HG03342 (cell line): ENCODE measurements at regions not wholly inside any gene's neighbourhood (a gene's known extent, or its start where the extent isn't known, plus 50 kb on each side); places are given as distances from the start of the nearest gene placed in this dataset.

ENCODE experiments used
- ATAC-seq: cut with Tn5 transposase; IDR thresholded peaks from one replicate; pipeline ENCODE4 v1.9.1; 2021; ENCODE audit warnings: mild to moderate bottlenecking, moderate library complexity; ENCODE audit not compliant: unreplicated experiment

DNA sequence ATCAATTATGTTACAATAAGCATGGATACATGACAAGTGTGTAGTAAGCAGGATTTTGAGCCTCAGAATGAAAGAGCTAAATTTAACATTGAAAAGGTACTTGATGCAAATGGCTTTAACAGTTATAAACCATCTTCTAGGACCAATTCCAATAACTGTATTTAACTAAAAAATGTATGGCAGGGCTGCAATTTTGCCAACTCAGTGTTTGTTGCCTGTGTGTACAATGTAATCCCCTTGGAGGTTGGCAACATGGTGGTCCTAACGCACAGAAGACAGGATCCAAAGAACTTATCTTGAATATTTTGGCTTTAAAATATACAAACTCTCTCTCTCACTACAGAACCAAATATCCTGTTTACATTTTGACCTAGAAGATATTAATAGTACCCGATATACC is 2314.1 kb downstream of the LRRC4C start:
- ATAC-seq: no peak

DNA sequence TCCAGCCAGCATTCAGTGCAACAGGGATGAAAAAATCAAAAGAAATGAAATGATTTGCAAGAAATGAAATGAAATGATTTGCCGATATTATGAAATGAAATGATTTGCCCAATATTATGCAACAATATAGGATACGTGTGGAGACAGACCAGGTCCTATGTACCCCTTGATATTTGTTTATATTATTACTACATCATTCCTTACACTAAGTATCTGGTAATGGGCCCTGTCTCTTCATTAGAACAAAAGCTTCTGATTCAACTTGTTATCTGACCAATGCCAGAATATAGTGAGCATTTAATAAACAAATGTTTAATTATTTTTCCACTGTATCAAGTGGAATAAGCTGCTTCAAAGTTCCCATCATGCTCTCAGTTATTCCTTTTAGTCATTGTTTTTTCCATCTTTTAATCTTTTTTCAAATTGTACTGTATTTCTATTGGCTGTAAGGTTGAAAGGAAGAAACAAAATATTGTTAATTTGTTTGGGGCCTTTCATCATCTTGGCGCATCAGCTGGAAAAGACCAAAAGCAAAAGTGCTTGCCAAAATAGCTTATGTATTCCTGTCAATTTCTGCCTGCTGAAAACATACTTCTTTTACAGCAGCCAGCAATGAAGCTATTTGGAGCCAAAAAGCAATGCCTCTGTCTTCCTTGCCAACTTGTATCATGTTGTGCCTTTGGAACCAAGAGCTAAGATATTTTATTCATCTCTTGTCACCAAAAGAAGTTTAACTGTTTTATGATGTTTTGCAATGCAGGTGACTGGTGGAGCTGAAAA is 2314.9 kb downstream of the LRRC4C start:
- no peak for ATAC-seq

GRCh38 chr11:39139581-39139980 is 2319.9 kb downstream of the LRRC4C start:
- no peak for ATAC-seq

DNA sequence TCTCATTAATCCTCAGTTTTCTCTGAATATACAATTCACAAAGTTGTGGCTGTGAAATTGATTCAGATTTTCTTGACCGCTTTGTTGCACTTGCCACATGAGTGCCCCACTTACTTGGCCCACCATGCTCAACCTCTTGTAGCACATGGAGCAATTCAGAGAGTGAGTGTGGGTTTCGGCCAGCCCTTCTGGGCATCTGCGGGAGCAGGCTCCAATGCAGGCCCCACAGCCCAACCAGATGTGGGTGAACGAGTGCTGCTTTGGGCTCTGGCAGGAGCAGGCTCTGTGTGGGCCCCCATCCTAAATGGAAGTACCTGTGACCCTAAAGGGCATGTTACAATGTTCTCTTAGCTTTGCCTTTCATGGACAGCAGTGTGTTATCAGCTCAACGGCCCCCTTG is 2338.6 kb downstream of the LRRC4C start:
- no peak for ATAC-seq

DNA sequence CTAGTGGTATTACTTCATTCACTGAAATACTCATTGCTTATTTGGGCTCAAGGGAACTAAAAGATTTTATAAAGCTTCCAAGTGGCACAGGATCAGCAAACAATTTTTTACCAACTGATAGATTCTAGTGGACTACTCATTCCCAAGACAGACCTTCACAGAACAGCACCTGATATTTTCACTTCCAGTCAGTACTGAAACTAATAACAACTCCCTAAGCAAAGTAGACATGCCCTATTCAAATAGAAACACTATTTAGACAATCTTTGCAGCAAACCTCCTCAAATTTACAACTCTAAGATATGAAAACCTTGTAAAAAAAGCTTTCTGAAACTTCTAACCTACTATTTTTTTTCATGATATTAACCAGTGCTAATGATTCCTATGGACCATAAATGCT is 2345.8 kb downstream of the LRRC4C start:
- ATAC-seq: no peak

DNA sequence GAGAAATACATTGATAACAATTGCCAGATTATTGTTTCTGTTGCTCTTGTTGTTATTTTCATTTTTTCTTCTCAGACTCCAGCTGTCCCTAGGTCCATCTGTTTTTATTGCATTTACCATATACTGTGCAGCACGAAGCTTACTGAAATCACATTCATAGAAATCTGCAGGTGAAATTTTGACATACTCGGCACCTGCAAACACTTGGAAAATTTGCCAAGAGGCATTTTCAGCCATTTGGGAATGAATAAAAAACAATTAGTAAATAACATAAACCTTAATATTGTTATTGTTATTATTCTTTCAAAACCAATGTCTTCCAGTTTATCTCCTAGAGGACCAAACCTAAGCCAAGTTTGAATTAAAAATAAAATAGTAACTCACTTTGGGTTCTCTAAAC is 2357.2 kb downstream of the LRRC4C start:
- ATAC-seq: no peak

GRCh38 chr11:39078465-39078864 is 2381.0 kb downstream of the LRRC4C start:
- no peak for ATAC-seq

DNA sequence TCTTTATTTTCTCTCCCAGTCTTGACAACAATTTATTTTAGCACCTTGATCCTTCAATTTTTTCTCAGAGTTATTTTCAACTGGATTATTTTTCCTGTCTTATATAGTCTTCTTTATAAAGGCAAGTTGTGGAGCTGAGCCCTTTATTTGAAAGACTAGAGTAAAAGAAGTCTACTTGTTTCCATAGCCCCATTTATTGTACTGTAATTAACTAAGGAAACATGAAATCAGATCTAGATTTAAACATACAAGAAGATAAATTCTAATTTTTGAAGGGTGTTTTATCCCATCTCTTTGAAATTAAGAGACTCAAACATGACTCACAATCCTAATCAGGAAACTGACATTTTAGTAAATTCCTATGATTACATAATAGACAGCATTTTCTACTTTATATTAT is 2421.8 kb downstream of the LRRC4C start:
- no peak for ATAC-seq

- ATAC-seq: no peak
Observed at GRCh38 chr11:39036021-39036420, 2423.4 kb downstream of the LRRC4C start.

DNA sequence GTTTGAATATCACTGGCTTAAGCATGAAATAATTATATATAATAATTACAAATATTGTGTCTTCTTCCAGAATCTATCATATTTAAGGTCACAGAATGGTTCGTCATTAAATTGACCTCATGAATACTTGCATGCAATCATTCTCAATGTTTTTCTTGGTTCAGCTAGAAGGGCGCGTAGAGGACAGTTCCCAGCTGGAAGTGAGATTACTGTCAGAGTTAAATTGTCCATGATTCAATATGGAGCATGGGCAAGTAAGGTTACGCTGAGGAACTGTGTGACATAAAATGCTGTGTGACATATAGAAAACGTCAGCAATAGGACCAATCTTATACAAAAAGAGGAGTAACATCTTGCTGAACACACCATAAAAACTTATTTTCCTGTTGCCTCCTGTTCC is 2423.5 kb upstream of the RAG2 start:
- no peak for ATAC-seq

GRCh38 chr11:39011797-39012196 is 2413.8 kb upstream of the RAG2 start:
- ATAC-seq: no peak

GRCh38 chr11:38990841-38991240 is 2392.8 kb upstream of the RAG2 start:
- no peak for ATAC-seq

GRCh38 chr11:38990139-38990538 is 2392.1 kb upstream of the RAG2 start:
- no peak for ATAC-seq

GRCh38 chr11:38988908-38989307 is 2390.9 kb upstream of the RAG2 start:
- ATAC-seq: no peak

DNA sequence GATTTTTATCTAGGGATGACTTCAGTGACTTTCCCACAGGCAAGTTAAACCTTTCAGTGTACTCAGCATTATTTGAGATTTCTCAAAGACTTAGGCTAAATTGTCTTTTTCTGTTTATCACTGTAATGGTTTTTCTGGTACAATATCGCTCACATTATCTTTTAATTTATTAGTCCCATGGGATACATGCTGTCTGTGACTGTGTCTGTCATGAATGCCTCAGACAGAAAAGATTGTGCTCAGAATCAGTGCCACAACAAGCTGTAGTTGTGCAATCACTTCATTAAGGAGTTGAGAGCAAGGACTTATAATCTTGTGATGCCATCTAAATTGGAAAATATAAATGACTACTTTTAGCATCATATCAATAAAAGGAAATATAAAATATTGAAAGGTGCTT is 2374.2 kb upstream of the RAG2 start:
- no peak for ATAC-seq

DNA sequence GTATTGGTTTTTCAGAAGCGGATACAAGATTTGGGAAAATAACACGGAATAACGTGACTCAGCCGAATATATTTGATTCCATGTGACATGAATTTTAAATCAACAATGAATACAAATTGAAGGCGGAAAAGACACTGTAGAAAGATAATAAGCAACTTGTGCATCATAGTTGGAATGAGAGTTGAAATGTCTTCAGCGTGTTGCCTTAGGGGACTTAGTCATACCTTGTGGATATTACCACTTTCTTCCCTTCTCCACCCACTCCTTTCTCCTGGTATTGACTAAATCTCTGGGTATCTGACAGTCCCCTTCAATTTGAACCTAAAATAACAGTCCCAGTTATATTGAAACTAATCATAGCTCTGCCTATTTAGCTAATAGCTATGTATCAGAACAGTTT is 2373.1 kb upstream of the RAG2 start:
- no peak for ATAC-seq

DNA sequence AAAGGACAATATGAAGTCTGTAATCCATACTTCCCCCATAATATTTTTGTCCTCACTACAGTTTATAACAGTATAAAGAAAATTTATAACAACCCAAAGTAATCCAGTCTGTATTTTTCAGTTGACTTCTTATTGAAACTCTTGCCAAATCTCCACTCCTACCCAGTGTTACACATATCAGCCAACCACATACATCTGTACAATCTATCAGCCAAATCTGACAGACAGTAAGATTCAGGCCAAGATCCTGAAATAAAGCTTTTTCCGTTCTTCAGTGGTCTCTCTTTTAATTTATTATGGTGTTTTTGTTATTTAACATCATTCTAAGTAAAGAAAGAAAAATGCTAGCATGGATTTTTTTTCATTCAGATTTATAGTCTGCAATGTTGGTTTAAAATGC is 2370.9 kb upstream of the RAG2 start:
- no peak for ATAC-seq

DNA sequence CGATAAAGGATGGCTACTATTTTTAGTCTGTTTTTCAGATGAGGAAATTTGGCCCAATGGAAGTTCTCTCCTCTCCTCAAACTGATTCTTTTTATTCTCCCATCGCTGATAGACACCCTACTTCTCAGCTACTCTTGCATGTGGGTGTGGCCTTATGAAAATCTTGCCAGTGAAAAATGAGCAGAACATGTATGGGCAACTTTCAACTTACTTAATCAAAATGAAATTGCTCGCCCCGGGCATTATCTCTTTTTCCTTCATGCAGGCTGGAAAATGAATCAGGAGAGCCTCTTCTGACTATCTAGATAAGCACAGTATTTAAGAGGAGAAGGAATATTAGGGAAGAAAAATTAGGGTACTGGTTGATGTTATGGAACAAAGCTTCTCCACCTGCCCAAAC is 2354.7 kb upstream of the RAG2 start:
- no peak for ATAC-seq

DNA sequence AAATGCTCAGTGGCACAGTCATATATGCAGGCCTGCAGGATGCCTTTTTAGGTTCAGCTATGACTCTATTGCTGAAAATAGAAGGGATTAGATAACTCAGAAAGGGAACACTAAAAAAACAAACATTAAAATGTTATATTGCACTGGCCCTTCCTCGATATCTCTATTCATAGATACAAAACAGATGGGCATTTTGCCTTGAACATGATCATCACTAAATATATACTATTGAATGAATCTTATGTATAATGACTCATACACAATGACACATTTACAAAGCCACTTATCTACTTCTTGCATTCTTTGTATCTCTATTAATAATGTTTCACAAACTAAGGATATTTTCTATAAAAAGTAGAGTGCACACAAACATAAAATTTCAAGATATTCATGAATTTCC is 2352.8 kb upstream of the RAG2 start:
- ATAC-seq: no peak

DNA sequence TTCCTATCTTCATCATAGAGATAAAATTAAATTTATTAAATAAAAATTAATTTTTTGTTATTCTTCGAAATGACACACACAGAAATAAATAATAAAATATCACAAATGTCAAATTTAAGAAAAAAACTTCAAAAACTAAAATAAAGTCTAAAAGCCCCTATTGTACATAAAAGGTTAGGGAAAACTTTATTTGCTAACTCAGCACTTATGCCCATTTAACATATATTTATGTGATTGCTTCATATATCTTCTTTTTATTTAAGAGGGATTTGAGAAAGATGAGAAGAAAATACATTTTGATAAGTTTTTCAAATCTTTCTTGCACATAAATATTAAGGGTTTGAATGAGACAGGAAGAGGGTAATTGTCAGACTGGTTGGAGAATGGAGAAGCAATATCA is 2350.4 kb upstream of the RAG2 start:
- ATAC-seq: no peak

- ATAC-seq: no peak
Observed at GRCh38 chr11:38937709-38938108, 2339.7 kb upstream of the RAG2 start.

DNA sequence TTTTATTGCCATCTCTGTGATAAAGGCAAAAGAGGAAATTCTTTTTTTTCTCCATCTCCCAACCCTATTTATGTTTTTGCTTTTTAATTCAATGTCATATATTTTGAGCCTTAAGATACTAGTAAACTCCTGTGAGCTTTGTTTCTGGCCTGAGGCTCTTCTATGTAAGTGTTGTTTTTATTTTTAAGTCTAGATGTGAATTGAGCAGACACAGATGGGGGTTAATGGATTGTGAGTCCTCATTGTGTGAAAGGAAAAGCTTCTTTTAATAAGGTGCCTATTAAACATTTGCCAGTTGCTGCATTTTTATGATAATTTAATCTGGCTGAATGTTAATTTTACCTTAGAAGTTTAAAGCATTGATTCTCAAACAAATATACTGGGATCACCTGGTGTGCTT is 2337.9 kb upstream of the RAG2 start:
- ATAC-seq: no peak

DNA sequence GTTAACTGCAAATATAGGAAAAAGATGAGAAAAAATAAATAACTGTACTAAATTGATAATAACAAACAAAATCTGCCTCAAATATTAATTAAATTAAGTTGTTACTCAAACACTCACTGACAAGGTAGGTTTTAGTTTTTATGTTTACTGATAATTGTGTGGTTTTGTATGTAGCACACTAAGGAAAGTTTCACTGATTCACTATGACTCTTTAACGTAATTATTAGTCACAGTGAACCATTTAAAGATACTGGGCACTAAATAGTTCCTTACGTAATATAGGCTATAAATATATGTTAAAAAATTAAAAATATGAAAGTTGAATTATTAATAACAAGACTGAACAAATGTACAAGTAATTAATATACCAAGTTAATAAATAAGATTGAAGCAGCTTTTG is 2330.0 kb upstream of the RAG2 start:
- ATAC-seq: no peak
